Neural cell (in vitro differentiated cells): ENCODE measurements at regions not wholly inside any gene's neighbourhood (a gene's known extent, or its start where the extent isn't known, plus 50 kb on each side); places are given as distances from the start of the nearest gene placed in this dataset.

Experiments used
- EP300 ChIP-seq: fragments of 450-650 bp; conservative IDR thresholded peaks from 2 replicates; pipeline ENCODE4 v1.6.1; 2014; ENCODE audit warnings: antibody characterized with exemption, mild to moderate bottlenecking, moderate library complexity; ENCODE audit not compliant: poor library complexity, severe bottlenecking
- EZH2 ChIP-seq: fragments of 200-600, 300-800 bp; shearing (Covaris generic), sonication (generic); IDR thresholded peaks from 2 replicates; pipeline ENCODE4 v1.6.1; 2014; ENCODE audit warnings: antibody characterized with exemption, low read length, borderline replicate concordance, mild to moderate bottlenecking; ENCODE audit not compliant: insufficient read depth, poor library complexity, severe bottlenecking
- MXI1 ChIP-seq: fragments of 450-650 bp; conservative IDR thresholded peaks from 2 replicates; pipeline ENCODE4 v1.6.1; 2014; ENCODE audit warnings: antibody characterized with exemption, mild to moderate bottlenecking; ENCODE audit not compliant: poor library complexity, severe bottlenecking
- POLR2AphosphoS5 ChIP-seq: IDR thresholded peaks from 2 replicates; pipeline ENCODE4 v1.6.1; 2012
- RAD21 ChIP-seq: fragments of 450-650 bp; conservative IDR thresholded peaks from 2 replicates; pipeline ENCODE4 v1.6.1; 2014; ENCODE audit warnings: antibody characterized with exemption, mild to moderate bottlenecking, moderate library complexity
- REST ChIP-seq: IDR thresholded peaks from 2 replicates; pipeline ENCODE4 v1.6.1; 2012; ENCODE audit warnings: borderline replicate concordance
- SMC3 ChIP-seq: fragments of 450-650 bp; conservative IDR thresholded peaks from 2 replicates; pipeline ENCODE4 v1.6.1; 2014; ENCODE audit warnings: antibody characterized with exemption, mild to moderate bottlenecking, moderate library complexity; ENCODE audit not compliant: poor library complexity
- TAF1 ChIP-seq: IDR thresholded peaks from 2 replicates; pipeline ENCODE4 v1.6.1; 2012; ENCODE audit warnings: low read depth
- TF ChIP-seq, protein P1 (sequence below): fragments of 450-650 bp; IDR thresholded peaks from 2 replicates; pipeline ENCODE4 v1.5.1; 2014; ENCODE audit warnings: antibody characterized with exemption, mild to moderate bottlenecking, moderate library complexity; ENCODE audit not compliant: poor library complexity, severe bottlenecking

GRCh38 chr5:99617335-99617734 lies 688.5 kb upstream of the CHD1 start:
- TF ChIP-seq REST, result no peak
- TF ChIP-seq, protein P1, sequence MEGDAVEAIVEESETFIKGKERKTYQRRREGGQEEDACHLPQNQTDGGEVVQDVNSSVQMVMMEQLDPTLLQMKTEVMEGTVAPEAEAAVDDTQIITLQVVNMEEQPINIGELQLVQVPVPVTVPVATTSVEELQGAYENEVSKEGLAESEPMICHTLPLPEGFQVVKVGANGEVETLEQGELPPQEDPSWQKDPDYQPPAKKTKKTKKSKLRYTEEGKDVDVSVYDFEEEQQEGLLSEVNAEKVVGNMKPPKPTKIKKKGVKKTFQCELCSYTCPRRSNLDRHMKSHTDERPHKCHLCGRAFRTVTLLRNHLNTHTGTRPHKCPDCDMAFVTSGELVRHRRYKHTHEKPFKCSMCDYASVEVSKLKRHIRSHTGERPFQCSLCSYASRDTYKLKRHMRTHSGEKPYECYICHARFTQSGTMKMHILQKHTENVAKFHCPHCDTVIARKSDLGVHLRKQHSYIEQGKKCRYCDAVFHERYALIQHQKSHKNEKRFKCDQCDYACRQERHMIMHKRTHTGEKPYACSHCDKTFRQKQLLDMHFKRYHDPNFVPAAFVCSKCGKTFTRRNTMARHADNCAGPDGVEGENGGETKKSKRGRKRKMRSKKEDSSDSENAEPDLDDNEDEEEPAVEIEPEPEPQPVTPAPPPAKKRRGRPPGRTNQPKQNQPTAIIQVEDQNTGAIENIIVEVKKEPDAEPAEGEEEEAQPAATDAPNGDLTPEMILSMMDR, result no peak
- no peak for TF ChIP-seq RAD21
- TF ChIP-seq SMC3, result no peak
- TF ChIP-seq POLR2AphosphoS5, result no peak
- TF ChIP-seq EZH2, result no peak
- TF ChIP-seq EP300, result no peak
- TF ChIP-seq TAF1, result no peak
- TF ChIP-seq MXI1, result no peak
